H1 (cell line): ENCODE measurements at regions not wholly inside any gene's neighbourhood (a gene's known extent, or its start where the extent isn't known, plus 50 kb on each side); places are given as distances from the start of the nearest gene placed in this dataset.

ENCODE experiments used
- CTCF ChIA-PET: fragments of 300-600 bp; sonication (Branson Sonifier 250); formaldehyde crosslinking; loops from one replicate; lab custom pipeline; 2021; ENCODE audit not compliant: partially characterized antibody; lab: Charles Lee
- POLR2A ChIA-PET: fragments of 300-600 bp; sonication (Branson Sonifier 250); formaldehyde crosslinking; loops from one replicate; lab custom pipeline; 2021; ENCODE audit warnings: inconsistent platforms; ENCODE audit not compliant: partially characterized antibody; lab: Charles Lee
- DNase-seq, 2 experiments: peaks; one replicate each; pipeline versions ENCODE4 v3.0.0 to v3.0.0-alpha.2; 2010 to 2022; ENCODE audit warnings: low spot score in 2 of 2, low read depth in 1 of 2, mixed read lengths in 1 of 2
- FAIRE-seq: peaks from 2 replicates; lab custom pipeline; 2011; peaks lifted over from hg19 to GRCh38; lab: Jason Lieb, UNC
- H2AFZ ChIP-seq: 2 replicates; pipeline ENCODE4 v1.8.1; 2012; ENCODE audit warnings: low read length, inconsistent platforms
- H2AK5ac ChIP-seq: 2 replicates; pipeline ENCODE4 v1.6.1; 2013; ENCODE audit warnings: low read depth, low read length
- H2BK120ac ChIP-seq: replicated peaks from 2 replicates; pipeline ENCODE3; 2013; ENCODE audit warnings: low read depth, low read length, inconsistent platforms
- H2BK12ac ChIP-seq: 2 replicates; pipeline ENCODE4 v1.6.1; 2013; ENCODE audit warnings: low read depth, low read length
- H2BK15ac ChIP-seq: 2 replicates; pipeline ENCODE4 v1.6.1; 2013; ENCODE audit warnings: low read length
- H2BK20ac ChIP-seq: 2 replicates; pipeline ENCODE4 v1.6.1; 2013; ENCODE audit warnings: low read length
- H2BK5ac ChIP-seq: 2 replicates; pipeline ENCODE4 v1.6.1; 2013; ENCODE audit warnings: low read depth, low read length
- H3K14ac ChIP-seq: 2 replicates; pipeline ENCODE4 v1.6.1; 2013; ENCODE audit warnings: inconsistent platforms; ENCODE audit not compliant: insufficient read length
- H3K18ac ChIP-seq: 2 replicates; pipeline ENCODE4 v1.6.1; 2013; ENCODE audit warnings: low read length; ENCODE audit errors: extremely low read depth
- H3K23ac ChIP-seq: 2 replicates; pipeline ENCODE4 v1.6.1; 2013; ENCODE audit warnings: inconsistent platforms; ENCODE audit not compliant: insufficient read length
- H3K23me2 ChIP-seq: 2 replicates; pipeline ENCODE4 v1.6.1; 2013; ENCODE audit warnings: low read depth, low read length
- H3K27ac ChIP-seq: 2 replicates; pipeline ENCODE4 v1.6.1; 2011; ENCODE audit warnings: low read depth, low read length, inconsistent platforms
- H3K27me3 ChIP-seq, 4 experiments: replicated peaks in 1 of 4; 1 replicate in 1 of 4; 2 replicates in 3 of 4; pipeline versions ENCODE4 v1.6.1 to v1.8.1; 2011 to 2013; ENCODE audit warnings: low read length in 3 of 4, mild to moderate bottlenecking in 3 of 4, inconsistent platforms in 2 of 4, mixed read lengths in 2 of 4, moderate library complexity in 1 of 4; ENCODE audit not compliant: control insufficient read depth in 3 of 4, insufficient read depth in 3 of 4; ENCODE audit errors: extremely low read depth in 1 of 4
- H3K36me3 ChIP-seq, 4 experiments: 2 replicates each; pipeline versions ENCODE4 v1.6.1 to v1.8.1; 2011 to 2013; ENCODE audit warnings: mild to moderate bottlenecking in 4 of 4, low read length in 3 of 4, moderate library complexity in 2 of 4, control low read depth in 1 of 4, inconsistent platforms in 1 of 4; ENCODE audit not compliant: insufficient read depth in 4 of 4, control insufficient read depth in 2 of 4
- H3K4ac ChIP-seq: replicated peaks from 2 replicates; pipeline ENCODE3; 2013; ENCODE audit warnings: low read length, low read depth, mixed read lengths, inconsistent platforms; ENCODE audit not compliant: insufficient read length
- H3K4me1 ChIP-seq, 4 experiments: replicated peaks in 1 of 4; 1 replicate in 1 of 4; 2 replicates in 3 of 4; pipeline versions ENCODE4 v1.6.1 to v1.8.1; 2011 to 2013; ENCODE audit warnings: low read length in 3 of 4, inconsistent platforms in 2 of 4, mixed read lengths in 1 of 4; ENCODE audit not compliant: insufficient read depth in 4 of 4, control insufficient read depth in 3 of 4
- H3K4me2 ChIP-seq, 2 experiments: 2 replicates each; pipeline versions ENCODE4 v1.6.1 to v1.8.1; 2011 to 2013; ENCODE audit warnings: low read depth in 2 of 2, low read length in 2 of 2, control low read depth in 1 of 2, inconsistent platforms in 1 of 2, mild to moderate bottlenecking in 1 of 2; ENCODE audit not compliant: insufficient read depth in 1 of 2
- H3K4me3 ChIP-seq, 4 experiments: fragments of 200-600, 300-600 bp in 1 of 4; sonication (generic), shearing (Covaris generic), sonication (Bioruptor Twin) in 1 of 4; 2 replicates each; pipeline versions ENCODE4 v1.5.1 to v1.8.1; 2011 to 2016; ENCODE audit warnings: low read length in 4 of 4, low read depth in 3 of 4, control low read depth in 2 of 4, inconsistent platforms in 2 of 4, mild to moderate bottlenecking in 2 of 4, mixed read lengths in 1 of 4, moderate library complexity in 1 of 4; ENCODE audit not compliant: insufficient read depth in 2 of 4; ENCODE audit errors: extremely low read depth in 1 of 4
- H3K56ac ChIP-seq: replicated peaks from 2 replicates; pipeline ENCODE3; 2013; ENCODE audit warnings: low read depth, mild to moderate bottlenecking, mixed read lengths, low read length, inconsistent platforms; ENCODE audit not compliant: insufficient read length
- H3K79me1 ChIP-seq: 2 replicates; pipeline ENCODE4 v1.6.1; 2013; ENCODE audit warnings: low read depth, low read length, control low read depth
- H3K79me2 ChIP-seq, 2 experiments: 2 replicates each; pipeline versions ENCODE4 v1.6.1 to v1.8.1; 2012 to 2013; ENCODE audit warnings: low read length in 2 of 2, mild to moderate bottlenecking in 2 of 2, inconsistent platforms in 1 of 2; ENCODE audit not compliant: insufficient read depth in 2 of 2, control insufficient read depth in 1 of 2
- H3K9ac ChIP-seq, 4 experiments: replicated peaks in 1 of 4; 1 replicate in 1 of 4; 2 replicates in 3 of 4; pipeline versions ENCODE4 v1.6.1 to v1.8.1; 2011 to 2013; ENCODE audit warnings: low read depth in 3 of 4, low read length in 3 of 4, control low read depth in 2 of 4, mild to moderate bottlenecking in 2 of 4, moderate library complexity in 2 of 4, inconsistent platforms in 1 of 4; ENCODE audit errors: extremely low read depth in 1 of 4
- H3K9me3 ChIP-seq, 2 experiments: 2 replicates each; pipeline versions ENCODE4 v1.6.1 to v1.8.1; 2012 to 2013; ENCODE audit warnings: mild to moderate bottlenecking in 2 of 2, moderate library complexity in 2 of 2, control low read depth in 1 of 2, inconsistent platforms in 1 of 2, low read depth in 1 of 2, low read length in 1 of 2, mixed read lengths in 1 of 2; ENCODE audit not compliant: insufficient read depth in 2 of 2
- H4K20me1 ChIP-seq, 2 experiments: replicated peaks in 1 of 2; 2 replicates each; pipeline versions ENCODE3 to v1.8.1; 2011 to 2013; ENCODE audit warnings: inconsistent platforms in 2 of 2, low read length in 2 of 2, mild to moderate bottlenecking in 1 of 2; ENCODE audit not compliant: insufficient read depth in 2 of 2, control insufficient read depth in 1 of 2
- H4K5ac ChIP-seq: 2 replicates; pipeline ENCODE4 v1.6.1; 2013; ENCODE audit warnings: low read length, low read depth, mixed read lengths, inconsistent platforms; ENCODE audit not compliant: insufficient read length
- H4K8ac ChIP-seq: 2 replicates; pipeline ENCODE4 v1.8.0; 2013; ENCODE audit warnings: mild to moderate bottlenecking, moderate library complexity, low read length, inconsistent platforms; ENCODE audit not compliant: insufficient read depth; ENCODE audit errors: extremely low read depth
- H4K91ac ChIP-seq: replicated peaks from 2 replicates; pipeline ENCODE3; 2013; ENCODE audit warnings: low read length, mixed read lengths, inconsistent platforms; ENCODE audit not compliant: insufficient read length
- CBX5 ChIP-seq: fragments of 300-800, 300-1000 bp; sonication (generic); IDR thresholded peaks from 2 replicates; pipeline ENCODE4 v1.7.1; 2016; ENCODE audit warnings: antibody characterized with exemption, low read length, low read depth
- JUN ChIP-seq: IDR thresholded peaks from 2 replicates; pipeline ENCODE4 v1.6.1; 2011; ENCODE audit warnings: low read depth, mild to moderate bottlenecking, improper control_type of control experiment, low read length
- PHF8 ChIP-seq: fragments of 200-600 bp; sonication (generic); conservative IDR thresholded peaks from 2 replicates; pipeline ENCODE4 v1.7.1; 2012; ENCODE audit warnings: low read depth, mild to moderate bottlenecking, inconsistent platforms, low read length, moderate library complexity
- SAP30 ChIP-seq: fragments of 300-600 bp; sonication (generic); IDR thresholded peaks from 2 replicates; pipeline ENCODE4 v1.7.1; 2012; ENCODE audit warnings: low read length, moderate library complexity, mild to moderate bottlenecking, inconsistent platforms; ENCODE audit not compliant: insufficient read depth, insufficient replicate concordance
- SIN3A ChIP-seq, 2 experiments: IDR thresholded peaks in 1 of 2; conservative IDR thresholded peaks in 1 of 2; 2 replicates each; pipeline ENCODE4 v1.6.1; 2011 to 2012; ENCODE audit warnings: low read length in 2 of 2, improper control_type of control experiment in 1 of 2, low read depth in 1 of 2, mild to moderate bottlenecking in 1 of 2
- SRF ChIP-seq: IDR thresholded peaks from 2 replicates; pipeline ENCODE4 v1.6.1; 2011; ENCODE audit warnings: mild to moderate bottlenecking, low read depth, low read length, moderate library complexity
- SUZ12 ChIP-seq: fragments of 200-600 bp; sonication (generic); IDR thresholded peaks from 2 replicates; pipeline ENCODE4 v1.6.1; 2012; ENCODE audit warnings: mild to moderate bottlenecking, inconsistent platforms, low read length, moderate library complexity, mixed read lengths
- WGBS, 2 experiments: shearing (Covaris generic) in 1 of 2; methylation state at CpG; one replicate each; pipeline versions ENCODE4 v1.1.6 to v1.1.7; 2013 to 2015; ENCODE audit warnings: low lambda C conversion rate in 2 of 2, mixed read lengths in 2 of 2, inconsistent platforms in 1 of 2, low coverage in 1 of 2, missing lambda C conversion rate in 1 of 2; ENCODE audit not compliant: insufficient replicate concordance in 2 of 2, insufficient coverage in 1 of 2, insufficient read length in 1 of 2; ENCODE audit errors: extremely low coverage in 1 of 2, missing lambda C conversion rate in 1 of 2; 5-methylcytosine and 5-hydroxymethylcytosine counted together

- no peak overlapping the region for H3K23ac ChIP-seq
- FAIRE-seq (no peak), DNase-seq (no peak)
- no peak overlapping the region for H2AK5ac ChIP-seq
- H3K4ac ChIP-seq: no peak overlapping the region
- 90% methylated on average over 1 of the region's 1 CpG; no CpG with 5 or more reads in 1 of the 2 experiments for WGBS, 2 experiments
- H2BK12ac ChIP-seq: no peak overlapping the region
- H3K9me3 ChIP-seq: 0 out of 4 replicates have a peak, but pooled peaks cover 0 to 5% of the 10 kb centered on the region in 2 experiments
- H2BK120ac ChIP-seq: no peak overlapping the region
- H2BK5ac ChIP-seq: no peak overlapping the region
- no peaks in the 10 kb centered on the region for H3K79me1 ChIP-seq
- no peak overlapping the region for H3K9ac ChIP-seq
- H2BK20ac ChIP-seq: no peak overlapping the region
- H3K79me2 ChIP-seq: no peaks in the 10 kb centered on the region
- H2BK15ac ChIP-seq: no peak overlapping the region
- H3K27ac ChIP-seq: no peak overlapping the region
- H4K5ac ChIP-seq: no peak overlapping the region
- H3K14ac ChIP-seq: no peak overlapping the region
- no peak overlapping the region for H3K56ac ChIP-seq
- H3K27me3 ChIP-seq: no peaks in the 10 kb centered on the region
- no peak overlapping the region for H2AFZ ChIP-seq
- ChIA-PET CTCF (interaction anchor here (1.0 kb wide), 2 partner anchors 25 to 46 kb away, joined by 3 read pairs; no protein-coding TSS in a partner anchor), POLR2A (no interaction called here)
- H3K23me2 ChIP-seq: no peaks in the 10 kb centered on the region; the same call in 1 of the 2 replicates
- H3K36me3 ChIP-seq: no peaks in the 10 kb centered on the region
- H4K8ac ChIP-seq: no peak overlapping the region
- no peak overlapping the region for H3K18ac ChIP-seq
- H3K4me2 ChIP-seq: no peak overlapping the region
- no peak overlapping the region for H3K4me3 ChIP-seq
- H4K20me1 ChIP-seq: no peaks in the 10 kb centered on the region
- H4K91ac ChIP-seq: no peak overlapping the region
- H3K4me1 ChIP-seq: peaks cover 2 to 13% (median 9%) of the 10 kb centered on the region in 4 experiments; a peak in 5 of 7 replicates
- TF ChIP-seq PHF8: no peak
- TF ChIP-seq SAP30: no peak
- no peak for TF ChIP-seq SRF
- TF ChIP-seq SUZ12: no peak
- TF ChIP-seq JUN: no peak
- TF ChIP-seq CBX5: no peak
- no peak for TF ChIP-seq SIN3A (conservative IDR thresholded peaks at IDR 0.05 in 1 of 2, IDR thresholded peaks at IDR 0.05 in 1 of 2; ENCODE audit: low read depth in 1 of 2, low read length in 2 of 2)
Measured at GRCh38 chr15:85926834-85927233, 132.1 kb upstream of the KLHL25 start.
